ENCODE measurements at regions not wholly inside any gene's neighbourhood (a gene's known extent, or its start where the extent isn't known, plus 50 kb on each side); places are given as distances from the start of the nearest gene placed in this dataset.

DNA sequence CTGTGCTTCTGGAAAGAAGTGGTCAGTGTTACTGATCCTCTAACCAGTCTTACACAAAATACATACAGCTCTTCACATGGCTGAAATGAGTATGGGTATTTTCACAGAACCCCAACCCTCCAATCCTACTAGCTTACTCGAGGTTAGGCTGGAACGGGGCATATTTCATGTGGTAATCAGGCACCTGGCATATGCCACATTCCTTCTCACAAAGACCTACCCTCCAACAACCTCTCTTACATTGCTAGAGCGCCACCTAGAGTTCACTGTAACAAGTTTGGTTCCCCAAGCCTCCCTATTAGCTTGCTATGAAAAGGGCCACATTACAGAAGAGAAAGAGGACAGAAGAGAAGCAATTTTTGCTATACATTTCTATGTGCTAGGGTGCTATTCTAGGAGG is 597.3 kb downstream of the PRELID2 start:
- peak; percentile 26 for DNase-seq

DNA sequence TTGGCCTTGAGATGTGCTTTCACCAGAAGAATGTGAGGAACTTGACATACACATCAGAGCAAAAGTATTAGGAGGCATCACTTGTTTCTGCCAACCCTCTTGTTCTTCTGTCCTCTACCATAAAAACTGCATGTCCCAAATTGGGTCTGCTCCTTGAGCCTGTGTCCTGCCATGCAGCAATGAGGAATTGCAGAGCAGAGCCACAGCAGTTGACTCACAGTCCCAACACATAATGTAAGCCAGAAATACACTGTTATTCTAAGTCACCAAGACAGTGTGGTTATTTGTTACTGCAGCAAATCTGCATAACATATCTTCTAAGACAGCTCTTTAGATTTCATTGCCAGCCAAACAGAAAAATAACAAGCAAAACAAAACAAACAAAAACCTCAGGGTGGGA is 598.2 kb downstream of the PRELID2 start:
- DNase-seq: peak; percentile 8

DNA sequence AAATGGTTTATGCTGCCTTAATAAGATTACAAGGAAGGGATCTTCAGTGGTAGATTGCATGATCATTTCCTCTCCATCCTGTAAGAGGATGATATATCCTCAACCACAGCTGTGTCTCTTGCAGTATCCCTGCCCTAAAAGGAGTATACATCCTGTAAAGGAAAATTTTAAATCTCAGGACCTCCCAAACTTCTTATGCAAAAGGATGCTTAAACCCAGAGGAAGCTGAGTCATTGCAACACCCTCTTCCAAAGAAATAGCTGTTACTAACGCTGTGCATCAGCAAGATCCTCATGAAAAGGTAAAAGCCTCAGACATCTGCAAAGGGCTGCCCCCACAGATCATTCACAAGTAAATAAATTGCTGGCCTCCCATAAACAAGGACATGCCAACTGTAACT is 599.0 kb downstream of the PRELID2 start:
- DNase-seq: peak; percentile 8

DNA sequence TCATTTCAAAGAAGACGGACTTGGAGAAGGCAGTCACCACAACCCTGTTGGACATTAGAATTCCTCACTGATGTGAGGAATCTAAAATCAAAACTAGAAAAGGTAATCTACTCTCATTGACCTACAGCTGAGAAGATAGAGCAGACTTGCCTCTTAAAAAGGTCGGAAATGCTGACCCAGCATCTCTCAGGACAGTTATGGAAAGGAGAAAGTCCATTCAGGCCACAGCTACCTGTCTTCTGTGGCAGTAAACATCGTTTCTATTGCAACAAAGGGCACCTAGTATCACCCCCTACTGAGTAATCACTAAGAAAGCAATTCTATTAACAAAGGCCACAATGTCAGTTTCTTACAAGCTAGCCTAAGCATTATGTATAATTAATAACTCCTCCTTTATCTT is 601.7 kb downstream of the PRELID2 start:
- DNase-seq: no peak

DNA sequence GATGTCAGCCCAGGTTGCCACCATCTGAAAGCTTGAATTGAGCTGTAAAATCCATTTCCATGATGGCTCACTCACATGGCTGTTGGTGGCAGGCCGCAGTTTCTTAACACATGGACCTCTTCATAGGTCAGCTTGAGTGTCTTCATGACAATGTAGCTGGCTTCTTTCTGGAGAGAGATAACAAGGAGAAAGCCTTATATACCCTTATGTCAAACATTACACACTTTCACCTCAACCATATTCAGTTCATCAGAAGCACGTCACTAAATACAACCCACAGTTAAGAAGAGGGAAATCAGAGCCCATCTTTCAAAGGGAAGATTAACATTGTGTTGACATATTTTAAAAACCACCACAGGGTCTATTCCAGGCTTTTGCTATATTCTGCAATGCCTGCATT is 604.4 kb downstream of the PRELID2 start:
- no peak for DNase-seq

DNA sequence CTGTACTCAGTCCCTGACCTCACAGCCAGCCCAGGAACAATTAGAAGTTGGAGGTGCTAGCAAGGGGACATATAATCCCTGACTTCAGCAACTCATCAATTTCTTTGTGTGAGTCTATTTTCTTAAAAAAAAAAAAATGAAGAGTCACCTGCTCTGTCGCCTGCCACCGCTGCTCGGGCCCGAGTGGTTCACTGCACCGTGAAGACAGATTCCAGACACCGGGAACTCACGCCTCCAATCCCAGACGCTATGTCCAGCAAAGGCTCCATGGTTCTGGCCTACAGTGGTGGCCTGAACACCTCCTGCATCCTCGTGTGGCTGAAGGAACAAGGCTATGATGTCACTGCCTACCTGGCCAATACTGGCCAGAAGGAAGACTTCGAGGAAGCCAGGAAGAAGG is 606.6 kb downstream of the PRELID2 start:
- no peak for DNase-seq

DNA sequence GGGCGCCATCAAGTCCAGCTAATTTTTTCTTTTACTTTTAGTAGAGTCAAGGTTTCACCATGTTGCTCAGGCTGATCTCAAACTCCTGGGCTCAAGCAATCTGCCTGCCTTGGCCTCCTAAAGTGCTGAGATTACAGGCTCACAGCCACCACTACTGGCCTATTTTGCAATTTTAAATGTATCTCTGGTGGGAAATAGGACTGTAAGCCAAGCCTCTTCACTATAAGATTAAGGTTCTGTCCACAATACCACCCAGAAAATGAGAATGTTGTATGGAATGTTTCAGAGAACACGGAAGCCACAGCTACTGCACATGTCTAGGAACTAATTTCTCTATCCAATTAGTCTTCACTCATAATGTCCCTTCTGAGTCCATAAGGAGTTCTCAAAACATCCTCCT is 607.3 kb downstream of the PRELID2 start:
- no peak for DNase-seq

DNA sequence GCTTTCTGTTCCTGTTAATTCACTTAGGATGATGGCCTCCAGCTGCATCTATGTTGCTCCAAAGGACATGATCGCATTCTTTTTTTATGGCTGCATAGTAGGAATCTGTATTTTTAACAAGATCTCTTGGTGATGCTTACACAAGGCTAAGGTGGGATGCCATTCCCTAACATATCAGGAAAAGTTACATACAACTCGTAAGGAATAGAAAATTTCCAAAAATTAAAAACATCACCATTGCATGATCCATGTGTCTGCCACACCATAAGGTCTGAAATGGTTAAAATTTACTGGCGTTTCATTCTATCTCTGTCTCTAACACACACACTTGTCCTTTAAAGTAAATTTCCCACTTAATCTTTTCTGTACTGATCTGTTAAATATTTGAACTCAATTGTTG is 608.4 kb downstream of the PRELID2 start:
- DNase-seq: no peak

DNA sequence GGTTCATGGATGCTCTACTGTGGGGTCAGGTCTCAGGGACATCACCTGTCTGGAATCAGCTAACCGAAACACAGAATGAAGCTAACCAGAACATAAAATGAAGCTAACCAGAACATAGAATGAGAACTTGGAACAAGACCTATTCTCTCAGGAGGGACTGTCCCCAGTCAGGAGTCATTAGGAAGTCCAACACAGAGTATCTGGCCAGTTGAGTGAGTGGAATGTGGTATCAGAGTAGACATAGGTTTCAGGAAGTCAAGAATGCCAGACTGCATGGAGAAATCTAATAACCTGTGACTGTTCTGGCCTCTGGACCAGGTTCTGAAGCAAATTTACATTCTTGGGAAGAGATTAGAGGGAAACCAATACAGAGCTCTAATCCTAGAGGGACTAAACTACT is 609.6 kb downstream of the PRELID2 start:
- no peak for DNase-seq

DNA sequence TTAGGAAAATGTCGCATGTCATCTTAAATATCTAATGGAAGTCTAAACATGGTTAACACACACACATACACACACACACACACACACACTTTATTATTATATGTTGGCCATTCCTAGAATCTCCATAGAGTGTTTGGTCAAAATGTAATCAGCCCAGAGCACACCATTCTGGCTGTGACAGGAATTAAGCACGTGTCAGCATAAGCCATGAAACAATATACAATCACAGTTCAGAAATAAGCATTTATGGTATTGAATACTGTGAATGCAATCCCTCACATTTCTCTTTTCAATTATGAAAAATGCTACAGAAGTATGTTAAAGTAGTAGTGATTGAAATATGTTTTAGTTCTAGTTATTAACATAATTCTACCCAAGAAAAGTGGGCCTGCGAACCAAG is 611.6 kb downstream of the PRELID2 start:
- DNase-seq: no peak

DNA sequence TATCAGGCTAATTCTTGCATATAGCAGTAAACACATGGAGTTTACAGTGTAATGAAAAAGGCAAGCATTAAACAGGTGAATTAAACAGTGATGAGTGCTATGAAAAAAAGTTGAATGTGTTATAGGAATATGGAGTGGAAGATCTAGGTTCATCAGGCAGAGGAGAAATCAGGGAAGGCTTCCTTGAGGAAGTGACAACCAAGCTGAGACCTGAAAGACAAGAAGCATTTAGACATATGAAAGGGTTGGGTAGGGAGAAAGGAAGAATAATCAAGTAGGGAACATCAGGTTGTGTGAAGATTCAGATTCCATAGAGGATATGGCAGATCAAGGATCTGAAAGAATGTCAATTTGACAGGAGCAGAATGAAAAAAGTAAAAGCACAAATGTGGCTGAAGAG is 612.5 kb downstream of the PRELID2 start:
- no peak for DNase-seq

DNA sequence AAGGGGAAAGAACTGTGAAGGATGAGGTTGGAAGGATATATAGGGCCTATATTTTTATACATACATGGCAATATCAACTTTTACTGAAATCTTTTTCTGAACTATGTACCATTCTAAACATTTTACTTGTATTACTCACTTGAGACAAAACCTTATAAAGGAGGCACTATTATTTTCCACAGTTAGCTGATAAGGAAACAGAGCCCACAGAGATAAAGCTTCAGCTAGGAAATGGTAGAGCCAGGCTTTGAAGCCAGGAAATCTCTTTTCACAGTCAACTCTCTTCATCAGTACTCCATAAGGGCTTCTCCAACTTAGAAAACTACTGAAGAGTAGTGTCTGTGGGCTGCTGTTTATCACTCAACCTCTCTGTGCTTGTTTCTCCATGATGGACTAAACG is 613.7 kb downstream of the PRELID2 start:
- DNase-seq: no peak

DNA sequence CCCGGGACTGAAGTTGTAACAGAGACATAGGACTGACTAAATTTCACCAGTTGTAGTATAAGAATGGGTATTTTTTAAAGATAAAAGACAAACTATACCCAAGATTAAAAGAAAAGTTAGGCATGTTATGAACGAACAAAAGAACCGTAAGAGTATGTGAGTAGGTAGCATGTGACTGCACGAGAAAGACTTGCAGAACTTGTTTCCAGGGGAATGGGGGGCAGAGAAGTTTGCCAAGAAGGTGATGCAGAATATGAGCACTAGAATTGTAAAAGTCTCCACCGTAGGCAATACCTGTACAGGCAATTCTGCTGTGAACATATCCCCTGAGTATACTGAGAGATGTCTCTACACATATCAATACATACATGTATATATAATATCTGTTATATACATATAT is 614.7 kb downstream of the PRELID2 start:
- no peak for DNase-seq

DNA sequence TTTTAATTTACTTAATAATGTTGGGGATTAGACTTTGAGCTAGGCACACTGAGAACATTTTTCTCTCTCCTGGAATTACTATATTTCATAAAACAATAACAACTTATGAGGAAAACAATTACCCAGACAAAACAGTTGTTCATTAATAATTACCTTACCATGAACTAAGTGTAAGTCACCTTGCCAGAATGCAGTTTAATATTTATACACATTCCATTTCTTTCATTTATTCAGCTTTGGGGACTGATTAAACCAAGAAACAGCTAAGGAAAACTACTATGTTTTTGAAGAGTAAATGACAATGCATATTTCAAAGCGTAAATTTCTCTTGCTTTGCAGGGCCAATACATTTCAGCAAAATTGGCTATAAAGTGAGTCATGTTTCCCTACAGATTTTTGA is 616.2 kb downstream of the PRELID2 start:
- no peak for DNase-seq

DNA sequence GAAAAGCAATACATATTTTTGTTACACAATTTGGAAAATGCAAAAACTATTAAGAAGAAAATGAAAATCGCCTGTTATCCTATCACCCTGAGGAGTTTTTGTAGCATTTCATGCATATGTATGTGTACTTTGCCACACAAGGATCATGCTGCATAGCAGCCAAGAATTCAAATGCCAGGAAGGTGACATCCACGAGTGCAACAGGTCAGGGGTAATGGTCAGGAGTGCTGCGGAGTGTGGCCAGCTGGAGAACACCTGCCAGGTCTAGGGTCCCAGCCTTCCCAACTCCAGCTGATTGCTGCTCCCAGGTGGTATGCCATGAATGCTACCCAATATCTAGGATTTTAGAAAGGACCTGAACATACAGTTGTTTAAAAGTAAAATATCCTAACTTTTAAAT is 617.1 kb downstream of the PRELID2 start:
- no peak for DNase-seq

DNA sequence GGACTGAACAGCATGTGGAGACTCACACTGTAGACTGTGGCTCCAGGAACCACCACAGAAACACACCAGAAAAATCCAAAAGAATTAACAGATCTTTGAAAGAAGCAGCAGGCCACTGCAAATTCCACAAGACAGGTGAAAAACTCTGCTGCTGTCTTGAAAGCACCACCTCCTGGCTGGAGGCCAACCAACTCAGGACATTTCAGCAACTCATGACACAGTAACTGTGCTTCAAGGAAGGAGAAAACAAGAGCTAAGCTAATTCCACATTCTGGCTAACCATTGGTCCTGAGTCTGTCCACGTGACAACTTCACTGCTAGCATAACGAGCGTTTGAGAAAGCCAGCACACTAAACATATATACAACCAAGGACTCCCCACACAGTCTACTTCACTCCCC is 625.1 kb downstream of the PRELID2 start:
- DNase-seq: no peak

DNA sequence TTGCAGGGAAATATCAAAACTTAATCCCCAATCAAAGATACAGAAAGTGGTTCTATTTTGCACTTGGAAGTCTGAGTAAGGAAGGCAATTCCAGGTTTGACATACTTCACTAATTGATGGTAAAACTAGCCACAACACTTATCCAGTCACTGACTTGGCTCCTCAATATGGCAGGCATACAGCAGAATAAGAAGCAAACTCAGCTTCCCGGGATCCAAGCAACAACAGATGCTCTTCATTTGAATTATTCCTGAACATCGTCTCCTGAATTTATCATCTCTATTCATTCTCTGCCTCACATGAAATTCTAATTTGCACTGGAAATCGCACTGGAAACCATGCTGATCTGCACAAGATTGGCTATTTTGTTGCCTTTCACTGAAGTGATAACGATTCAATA is 629.6 kb downstream of the PRELID2 start:
- DNase-seq: no peak

DNA sequence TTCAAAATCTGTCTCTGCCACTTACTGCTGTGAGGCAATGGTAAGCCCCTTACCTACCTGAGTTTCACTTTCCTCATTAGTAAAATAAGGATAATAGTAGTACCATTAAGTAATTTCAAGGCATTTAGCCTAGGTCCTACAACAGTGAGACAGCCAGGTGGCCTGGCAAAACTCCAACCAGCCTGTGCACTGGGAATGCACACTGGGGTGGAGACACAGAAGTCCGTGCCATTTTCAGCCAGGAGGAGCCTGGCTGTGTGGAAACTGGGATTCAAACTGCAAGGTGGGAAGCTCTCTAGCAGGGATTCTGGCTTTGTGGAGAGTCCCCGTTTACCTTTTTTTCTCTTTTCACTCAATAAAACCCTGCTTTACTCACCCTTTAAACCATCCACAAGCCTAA is 630.4 kb downstream of the PRELID2 start:
- DNase-seq: no peak

DNA sequence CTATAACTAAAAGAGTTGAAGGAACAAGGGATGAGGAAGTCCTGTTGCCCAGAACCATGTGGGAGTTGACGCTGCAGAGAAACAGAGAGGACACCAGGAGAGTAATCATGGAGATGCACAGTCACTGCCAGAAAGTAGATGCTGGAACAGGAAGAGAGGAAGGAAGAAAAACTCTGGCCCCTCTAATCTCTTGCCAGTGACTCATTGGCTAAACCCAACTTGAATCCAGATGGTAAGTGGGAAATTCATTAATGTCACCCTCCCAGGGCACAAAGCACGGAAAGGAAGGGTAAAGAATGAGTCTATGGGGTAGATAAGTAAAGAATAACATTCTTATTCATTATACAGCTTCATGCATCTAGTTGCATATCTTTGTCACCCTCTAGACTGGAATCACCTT is 631.9 kb downstream of the PRELID2 start:
- no peak for DNase-seq

DNA sequence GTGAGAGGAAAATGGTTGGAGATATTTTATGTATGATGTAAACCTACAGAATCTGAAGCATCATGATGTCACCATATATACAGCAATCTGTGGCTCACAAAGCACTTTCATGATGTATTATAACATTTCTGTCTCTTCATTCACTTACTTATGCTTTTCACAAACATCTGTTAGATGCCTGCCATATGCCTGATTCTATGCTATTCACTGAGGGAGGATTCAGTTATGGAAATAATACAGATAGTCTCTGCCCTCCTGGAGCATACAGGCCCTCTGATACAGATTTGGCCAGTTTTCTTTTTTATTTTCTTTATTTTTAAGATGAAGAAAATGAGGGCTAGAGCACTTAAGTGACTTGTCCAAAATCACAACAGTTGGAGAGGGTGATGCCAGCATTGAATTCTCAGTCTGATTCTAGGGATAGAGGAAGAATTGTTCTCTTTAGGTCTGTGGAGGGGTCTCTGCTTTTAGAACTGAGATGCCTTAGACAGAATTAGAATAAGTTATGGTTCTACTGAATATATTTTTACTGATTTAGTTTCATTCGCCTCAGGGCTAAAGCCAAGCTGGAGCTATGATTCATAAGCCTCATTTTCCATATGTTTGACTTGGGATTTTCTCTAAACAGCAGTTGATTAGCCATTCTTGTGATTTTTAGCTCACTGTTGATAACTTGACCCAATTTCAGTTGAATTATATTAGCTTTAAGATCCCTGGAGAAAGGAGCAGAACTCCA is 636.4 kb downstream of the PRELID2 start:
- DNase-seq: no peak

DNA sequence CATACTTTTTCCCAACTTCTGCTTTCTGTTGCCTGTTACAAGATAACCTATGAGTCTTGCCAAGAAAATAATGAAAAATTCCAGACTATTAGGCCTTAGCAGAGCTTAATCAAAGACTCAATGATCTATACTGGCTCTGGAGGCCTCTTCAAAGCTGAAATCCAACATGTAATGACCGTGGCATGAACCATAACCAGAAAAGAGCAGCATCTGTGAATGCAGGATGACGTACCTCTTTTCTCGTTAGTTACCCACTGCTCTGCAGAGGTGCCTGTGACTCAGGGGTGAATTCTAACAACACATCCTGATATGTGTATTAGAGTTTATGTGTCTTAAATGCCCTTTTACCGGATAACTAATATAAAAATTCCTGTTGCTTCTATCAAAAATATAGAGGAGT is 645.4 kb downstream of the PRELID2 start:
- DNase-seq: no peak

DNA sequence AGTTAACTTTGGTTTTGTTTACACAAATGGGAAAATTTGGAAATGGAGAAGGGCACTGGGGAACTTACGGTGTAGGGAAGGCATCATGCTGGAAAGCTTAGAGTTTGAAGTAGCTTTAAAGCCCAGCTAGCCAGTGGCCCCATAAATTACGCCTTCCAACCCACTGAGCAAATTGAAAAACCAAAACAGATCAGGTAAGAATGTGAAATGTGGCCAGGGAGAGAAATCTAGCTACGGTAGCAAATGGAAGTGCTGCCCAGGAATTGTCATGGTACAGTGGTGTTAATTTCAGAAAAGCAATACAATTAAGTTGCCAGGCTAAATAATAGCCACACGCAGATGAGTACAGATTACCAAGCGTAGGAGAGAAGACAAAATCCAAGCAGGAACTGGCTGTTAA is 654.8 kb downstream of the PRELID2 start:
- no peak for DNase-seq

DNA sequence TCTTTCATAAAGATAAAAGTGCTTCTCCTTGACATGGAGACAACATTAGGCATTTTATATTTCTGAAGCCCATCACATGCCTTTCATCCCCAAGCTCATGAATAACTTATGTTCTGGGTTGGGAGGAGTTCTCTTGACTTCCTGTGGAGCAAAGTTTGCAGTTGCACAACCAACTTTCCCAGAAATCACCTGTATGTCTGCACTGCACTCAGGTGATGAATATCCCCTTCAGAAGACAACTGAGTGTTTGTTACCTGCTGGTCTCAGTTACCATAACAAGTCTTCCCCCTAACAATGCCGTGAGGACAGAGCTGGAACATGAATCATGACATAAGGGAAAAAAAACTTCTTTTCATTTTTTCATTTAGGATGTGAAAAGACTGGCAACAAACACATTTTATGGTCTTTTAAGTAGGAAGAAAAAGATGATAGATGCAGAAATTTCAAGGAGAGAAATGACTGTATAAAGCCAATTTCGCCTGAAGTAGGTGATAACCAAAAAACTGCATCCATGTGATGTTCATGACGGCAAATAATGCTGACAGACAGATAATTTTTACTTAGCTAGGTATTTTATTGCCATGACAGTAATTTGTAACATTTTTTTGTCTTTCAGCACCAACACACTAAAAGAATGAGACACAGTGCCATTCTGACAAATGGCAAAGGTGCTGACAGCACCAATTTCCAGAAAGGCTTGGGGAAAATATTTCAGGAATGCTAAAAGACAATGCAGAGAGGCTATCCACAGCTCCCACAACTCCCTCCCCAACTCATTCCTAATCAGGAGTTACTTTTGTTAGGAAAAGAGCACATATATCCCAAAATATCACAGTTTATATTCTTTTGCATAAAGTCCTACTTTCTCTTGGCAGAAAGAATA is 656.3 kb downstream of the PRELID2 start:
- DNase-seq: peak; percentile 49

DNA sequence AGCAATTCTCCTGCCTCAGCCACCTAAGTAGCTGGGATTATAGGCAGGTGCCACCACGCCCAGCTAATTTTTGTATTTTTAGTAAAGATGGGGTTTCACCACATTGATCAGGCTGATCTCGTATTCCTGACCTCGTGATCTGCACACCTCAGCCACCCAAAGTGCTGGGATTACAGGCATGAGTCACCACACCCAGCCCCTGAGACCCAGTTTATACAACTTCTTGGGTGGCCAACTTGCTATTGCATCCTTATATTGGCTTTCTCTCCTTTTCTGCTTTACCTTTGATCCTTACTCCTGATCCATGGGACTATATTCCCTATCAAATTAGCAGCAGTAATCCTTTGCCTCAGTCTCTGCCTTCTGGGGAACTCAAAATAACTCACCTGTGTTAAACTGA is 659.1 kb downstream of the PRELID2 start:
- DNase-seq: no peak

DNA sequence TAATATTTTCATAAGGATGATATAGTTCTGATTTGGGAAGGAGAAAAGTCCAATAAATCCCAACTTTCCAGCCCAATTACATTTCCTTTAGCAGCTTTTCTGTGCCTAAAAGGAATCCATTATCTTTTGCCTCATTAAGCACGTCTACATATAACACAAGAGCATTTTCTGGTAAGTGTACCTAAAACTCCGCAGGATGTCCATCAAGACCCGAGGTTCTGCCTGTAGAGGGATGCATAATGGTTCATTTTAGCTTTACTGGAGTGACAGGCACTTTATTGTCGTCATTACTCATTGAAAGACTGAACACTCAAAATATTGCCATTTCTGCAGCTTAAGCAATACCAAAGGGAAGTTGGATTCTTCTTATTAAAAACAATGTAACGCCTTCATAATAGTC is 669.0 kb downstream of the PRELID2 start:
- DNase-seq: no peak
